ENCODE measurements at regions not wholly inside any gene's neighbourhood (a gene's known extent, or its start where the extent isn't known, plus 50 kb on each side); places are given as distances from the start of the nearest gene placed in this dataset.
"Not testable (repeated sequence)": the region's sequence is repeated elsewhere in the genome, so short reads cannot be mapped to it uniquely, and the experiment has no call there.

DNA sequence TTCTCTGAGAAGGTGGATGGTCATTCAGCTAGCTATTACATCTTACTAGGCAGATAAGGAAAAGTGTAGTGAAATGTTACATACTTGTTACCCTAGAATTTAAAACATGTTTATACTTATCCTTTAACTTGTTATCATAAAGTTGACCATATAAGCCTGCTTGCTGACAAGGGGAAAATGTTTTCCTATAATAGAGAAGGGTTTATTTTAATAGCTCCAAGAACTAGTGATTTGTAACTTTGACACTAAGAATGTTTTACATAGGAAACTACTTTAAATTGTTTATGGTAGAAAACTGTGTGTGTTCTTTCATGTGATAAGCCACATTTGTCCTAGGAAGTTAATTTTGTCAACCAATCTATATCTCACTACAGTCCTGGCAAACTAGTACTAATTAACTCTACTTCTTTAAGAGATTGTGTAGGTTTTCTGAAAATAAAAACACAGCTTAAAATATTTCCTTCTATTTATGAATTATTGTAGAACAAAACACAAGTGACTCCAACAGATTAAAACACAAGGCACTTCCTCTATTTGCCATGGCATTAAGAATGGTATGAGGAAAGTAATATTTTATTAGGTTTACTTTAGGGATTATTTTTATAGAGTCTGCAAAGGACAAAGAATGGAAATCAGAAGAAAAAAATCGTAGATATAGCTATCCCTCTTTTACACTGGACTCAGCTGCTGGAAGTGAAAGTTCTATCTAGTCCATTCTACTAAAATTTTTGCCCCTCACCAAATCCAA is 233.3 kb upstream of the NBEA start:
- H3K36me3 Mint-ChIP-seq, result no peaks in the 10 kb centered on the region
- ATAC-seq, result no peak
- no peak overlapping the region for H3K4me3 Mint-ChIP-seq
- H3K9me3 Mint-ChIP-seq, result no peaks in the 10 kb centered on the region
- H3K4me1 Mint-ChIP-seq, result no peaks in the 10 kb centered on the region
- H3K27ac Mint-ChIP-seq, result no peak overlapping the region
- no peaks in the 10 kb centered on the region for H3K27me3 Mint-ChIP-seq

DNA sequence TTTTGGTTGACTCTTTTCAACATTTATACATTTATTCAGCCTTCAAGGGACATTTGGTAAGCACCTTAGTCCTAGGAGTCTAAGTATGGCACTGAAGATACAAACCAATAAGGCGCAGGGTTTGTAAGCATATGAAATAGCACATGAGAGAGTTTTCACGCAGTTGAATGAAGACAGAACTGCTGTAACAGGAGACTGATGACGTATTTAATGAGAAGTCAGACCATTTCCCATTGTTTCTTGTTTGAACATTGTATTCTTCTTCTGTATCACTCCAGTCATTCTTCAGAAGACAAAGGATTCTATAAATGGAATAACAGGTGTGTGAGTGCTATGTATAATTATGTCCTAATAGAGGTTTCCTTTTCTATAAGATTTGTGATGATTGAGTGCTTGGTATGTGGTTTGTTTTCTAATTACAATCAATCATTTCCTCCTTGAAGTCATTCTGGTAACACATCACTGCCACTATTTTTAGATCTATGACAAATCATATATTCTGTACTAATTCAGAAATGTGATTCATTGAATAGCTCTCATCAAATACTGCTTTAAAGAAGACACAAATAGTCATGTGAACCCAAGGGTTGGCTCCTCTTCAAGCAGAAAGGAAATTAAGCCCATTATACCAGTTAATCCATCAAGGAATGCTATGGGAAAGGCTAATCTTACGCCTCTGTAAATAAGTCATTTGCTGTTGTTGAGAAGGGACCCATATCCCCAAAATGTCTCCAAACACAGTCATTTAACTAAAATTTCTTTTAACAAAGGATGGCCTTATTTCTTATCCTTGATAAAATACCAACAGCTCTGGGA is 222.8 kb upstream of the NBEA start:
- Mint-ChIP-seq H3K9me3 (peaks cover under 1% of the 10 kb centered on the region), H3K4me1 (no peaks in the 10 kb centered on the region), H3K36me3 (no peaks in the 10 kb centered on the region), H3K27ac (no peak overlapping the region), H3K27me3 (no peaks in the 10 kb centered on the region), H3K4me3 (no peak overlapping the region)
- ATAC-seq, result no peak

DNA sequence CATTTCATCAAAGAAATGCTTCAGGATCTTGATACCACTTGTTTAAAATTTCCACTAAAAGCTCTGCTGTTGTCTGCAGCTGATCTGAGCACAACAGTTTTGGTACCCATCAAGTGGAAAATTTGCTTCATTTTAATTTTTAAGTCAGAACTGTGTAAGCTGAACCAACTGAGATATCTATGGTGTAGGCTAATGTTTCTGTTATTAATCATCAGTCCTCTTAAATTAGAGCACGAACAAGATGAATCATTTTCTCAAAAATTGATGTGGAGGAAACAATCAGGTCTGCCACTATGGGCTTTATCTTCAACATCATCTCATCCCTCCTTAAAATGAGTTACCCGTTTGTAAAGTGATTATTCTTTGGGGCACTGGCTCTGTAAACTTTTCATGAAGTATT is 221.5 kb upstream of the NBEA start:
- H3K27me3 Mint-ChIP-seq, result no peaks in the 10 kb centered on the region
- H3K4me3 Mint-ChIP-seq, result no peak overlapping the region
- H3K36me3 Mint-ChIP-seq, result no peaks in the 10 kb centered on the region
- H3K9me3 Mint-ChIP-seq, result no peaks in the 10 kb centered on the region
- H3K27ac Mint-ChIP-seq, result no peak overlapping the region
- ATAC-seq, result no peak
- no peaks in the 10 kb centered on the region for H3K4me1 Mint-ChIP-seq

DNA sequence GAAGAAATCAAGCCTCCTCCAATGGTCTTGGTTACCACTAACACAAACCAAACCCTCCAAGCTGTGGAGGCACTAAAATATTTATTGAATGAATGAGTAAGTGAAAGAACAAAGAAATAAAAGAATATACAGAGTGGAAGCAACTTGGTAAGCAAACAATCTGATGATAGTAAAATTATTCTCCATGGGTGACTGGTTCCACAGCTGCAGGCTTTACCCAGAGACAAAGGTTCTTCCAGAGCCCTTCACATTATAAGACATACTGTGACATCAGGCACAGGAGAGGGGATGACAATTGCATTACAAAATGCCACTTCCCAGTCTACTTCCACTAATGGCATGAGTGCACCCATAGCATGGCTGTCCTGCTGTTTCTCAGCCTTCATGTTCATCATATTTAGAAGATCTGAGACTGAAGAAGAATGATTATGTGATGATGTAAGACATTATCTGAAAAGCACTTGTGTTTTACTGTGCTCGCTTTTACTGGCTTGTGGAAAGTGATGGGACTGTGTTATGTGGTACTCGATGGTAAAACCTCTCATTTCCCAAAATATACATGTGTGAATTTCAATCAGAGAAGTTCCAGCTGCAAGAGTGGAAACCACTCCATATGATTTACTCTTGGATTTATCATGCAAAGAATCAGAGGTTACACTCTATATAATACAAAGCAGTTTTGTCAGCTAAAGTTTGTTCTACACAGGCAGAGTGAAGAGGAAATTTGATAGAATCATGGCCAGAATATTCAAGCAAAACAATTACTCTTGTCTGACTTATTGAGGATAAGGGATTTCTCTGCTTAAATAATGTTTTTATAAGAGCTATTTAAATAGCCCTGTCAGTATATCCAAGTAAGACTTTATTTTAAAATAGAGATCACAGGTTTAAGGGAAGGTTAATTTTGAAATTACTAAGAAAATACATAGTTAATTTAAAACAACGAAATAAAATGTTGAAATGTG is 220.2 kb upstream of the NBEA start:
- Mint-ChIP-seq H3K9me3 (no peaks in the 10 kb centered on the region), H3K4me1 (no peaks in the 10 kb centered on the region), H3K4me3 (no peak overlapping the region), H3K27ac (no peak overlapping the region), H3K36me3 (no peaks in the 10 kb centered on the region), H3K27me3 (no peaks in the 10 kb centered on the region)
- no peak for ATAC-seq

DNA sequence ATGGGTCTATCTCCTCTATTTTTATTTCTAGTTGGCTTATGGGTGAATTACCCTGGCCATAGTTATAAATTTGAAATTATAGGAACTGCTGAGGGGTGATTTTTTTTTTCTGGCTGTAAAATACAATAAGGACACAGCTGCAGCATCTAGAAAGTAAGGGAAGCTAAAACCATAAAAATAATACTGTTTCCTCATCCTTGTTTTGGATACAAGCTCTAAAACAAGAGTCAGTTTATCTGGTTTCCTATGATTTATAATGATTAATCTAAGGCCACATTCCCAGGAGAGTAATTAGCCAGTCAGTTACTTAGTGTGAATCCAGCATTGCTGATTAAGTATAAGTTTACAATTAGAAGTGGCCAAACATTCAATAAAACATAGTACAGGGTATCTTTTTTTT is 219.1 kb upstream of the NBEA start:
- no peak for ATAC-seq

DNA sequence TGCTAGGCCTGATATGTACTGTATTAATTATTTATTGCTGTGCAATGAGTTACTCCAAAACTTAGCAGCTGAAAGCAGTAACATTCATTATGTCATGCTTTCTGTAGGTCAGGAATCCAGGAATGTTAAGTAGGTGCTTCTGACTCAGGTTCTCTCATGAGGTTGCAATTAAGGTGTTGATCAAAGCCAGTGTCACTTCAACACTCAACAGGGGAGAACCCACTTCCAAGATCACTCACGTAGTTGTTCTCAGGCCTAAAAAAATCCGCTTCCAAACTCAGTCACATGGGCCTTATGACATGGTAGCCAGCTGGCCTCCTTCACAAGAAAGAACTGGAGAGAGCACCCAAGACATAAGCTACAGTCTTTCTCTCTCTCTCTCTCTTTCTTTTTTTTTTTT is 211.1 kb upstream of the NBEA start:
- H3K4me3 Mint-ChIP-seq, result no peak overlapping the region
- no peak overlapping the region for H3K27ac Mint-ChIP-seq
- no peak for ATAC-seq
- H3K4me1 Mint-ChIP-seq, result no peaks in the 10 kb centered on the region
- H3K9me3 Mint-ChIP-seq, result peaks cover 3% of the 10 kb centered on the region
- no peaks in the 10 kb centered on the region for H3K36me3 Mint-ChIP-seq
- no peaks in the 10 kb centered on the region for H3K27me3 Mint-ChIP-seq

More for the DNA sequence above, 219.1 kb upstream of the NBEA start:
- no peaks in the 10 kb centered on the region for H3K9me3 Mint-ChIP-seq
- no peak overlapping the region for H3K4me3 Mint-ChIP-seq
- H3K4me1 Mint-ChIP-seq, result no peaks in the 10 kb centered on the region
- H3K27me3 Mint-ChIP-seq, result no peaks in the 10 kb centered on the region
- no peak overlapping the region for H3K27ac Mint-ChIP-seq
- no peaks in the 10 kb centered on the region for H3K36me3 Mint-ChIP-seq

DNA sequence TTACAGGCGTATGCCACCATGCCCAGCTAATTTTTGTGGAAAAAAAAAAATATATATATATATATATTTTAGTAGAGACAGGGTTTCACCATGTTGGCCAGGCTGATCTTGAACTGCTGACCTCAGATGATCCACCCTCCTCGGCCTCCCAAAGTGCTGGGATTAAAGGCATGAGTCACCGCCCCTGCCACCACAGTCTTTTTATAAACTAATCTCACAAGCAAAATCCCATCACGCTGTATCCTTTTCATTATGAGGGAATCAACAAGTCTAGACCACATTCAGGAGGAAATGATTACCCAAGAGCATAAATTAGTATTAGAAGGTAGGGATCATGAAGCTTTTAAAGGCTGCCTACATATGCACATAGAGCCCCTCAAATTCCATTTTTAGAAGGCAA is 210.6 kb upstream of the NBEA start:
- ATAC-seq, result no peak
- Mint-ChIP-seq H3K4me1 (no peaks in the 10 kb centered on the region), H3K4me3 (no peak overlapping the region), H3K27me3 (no peaks in the 10 kb centered on the region), H3K36me3 (no peaks in the 10 kb centered on the region), H3K9me3 (peaks cover 3% of the 10 kb centered on the region), H3K27ac (no peak overlapping the region)

DNA sequence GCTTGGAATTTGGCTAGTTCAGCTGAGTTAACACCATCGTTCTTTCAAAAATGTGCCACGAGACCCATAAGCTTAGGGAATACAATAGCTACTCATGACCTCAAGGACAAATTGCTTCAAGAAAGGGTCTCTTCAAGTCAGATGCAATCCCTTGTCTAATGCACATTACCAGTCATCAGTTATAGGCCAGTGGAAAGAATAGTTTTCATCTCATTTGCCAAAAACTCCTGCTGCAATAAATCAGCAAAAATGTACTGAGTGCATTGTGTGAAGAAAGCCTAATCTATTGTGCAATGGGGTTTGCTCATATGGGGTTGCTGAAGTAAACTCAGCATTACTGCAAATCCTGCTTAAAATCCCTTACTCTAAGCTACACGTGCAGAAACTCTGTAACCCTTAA is 208.3 kb upstream of the NBEA start:
- no peak for ATAC-seq
- H3K27ac Mint-ChIP-seq, result no peak overlapping the region
- H3K4me3 Mint-ChIP-seq, result no peak overlapping the region
- peaks cover 3% of the 10 kb centered on the region for H3K9me3 Mint-ChIP-seq
- no peaks in the 10 kb centered on the region for H3K4me1 Mint-ChIP-seq
- no peaks in the 10 kb centered on the region for H3K27me3 Mint-ChIP-seq
- H3K36me3 Mint-ChIP-seq, result no peaks in the 10 kb centered on the region

DNA sequence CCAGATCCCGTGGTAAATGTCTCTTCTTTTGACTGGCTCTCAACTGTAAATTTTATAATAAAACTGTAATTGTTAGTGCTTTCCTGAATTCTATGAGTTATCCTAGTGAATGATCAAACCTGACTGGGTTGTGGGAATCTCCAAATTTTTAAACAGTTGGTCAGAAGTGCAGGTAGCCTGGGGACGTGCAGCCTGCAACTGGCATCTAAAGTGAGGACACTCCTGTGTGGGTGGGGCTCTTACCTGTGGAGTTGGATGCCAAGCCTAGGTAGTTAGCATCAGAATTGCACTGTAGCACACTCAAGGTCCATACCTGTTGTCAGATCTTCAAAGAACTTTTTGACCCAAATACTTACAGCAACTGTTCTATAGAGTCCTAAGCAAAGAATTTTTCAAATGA is 207.1 kb upstream of the NBEA start:
- Mint-ChIP-seq H3K9me3 (peaks cover 3% of the 10 kb centered on the region), H3K27ac (no peak overlapping the region), H3K4me3 (no peak overlapping the region), H3K4me1 (no peaks in the 10 kb centered on the region), H3K36me3 (no peaks in the 10 kb centered on the region), H3K27me3 (no peaks in the 10 kb centered on the region)
- ATAC-seq, result no peak

DNA sequence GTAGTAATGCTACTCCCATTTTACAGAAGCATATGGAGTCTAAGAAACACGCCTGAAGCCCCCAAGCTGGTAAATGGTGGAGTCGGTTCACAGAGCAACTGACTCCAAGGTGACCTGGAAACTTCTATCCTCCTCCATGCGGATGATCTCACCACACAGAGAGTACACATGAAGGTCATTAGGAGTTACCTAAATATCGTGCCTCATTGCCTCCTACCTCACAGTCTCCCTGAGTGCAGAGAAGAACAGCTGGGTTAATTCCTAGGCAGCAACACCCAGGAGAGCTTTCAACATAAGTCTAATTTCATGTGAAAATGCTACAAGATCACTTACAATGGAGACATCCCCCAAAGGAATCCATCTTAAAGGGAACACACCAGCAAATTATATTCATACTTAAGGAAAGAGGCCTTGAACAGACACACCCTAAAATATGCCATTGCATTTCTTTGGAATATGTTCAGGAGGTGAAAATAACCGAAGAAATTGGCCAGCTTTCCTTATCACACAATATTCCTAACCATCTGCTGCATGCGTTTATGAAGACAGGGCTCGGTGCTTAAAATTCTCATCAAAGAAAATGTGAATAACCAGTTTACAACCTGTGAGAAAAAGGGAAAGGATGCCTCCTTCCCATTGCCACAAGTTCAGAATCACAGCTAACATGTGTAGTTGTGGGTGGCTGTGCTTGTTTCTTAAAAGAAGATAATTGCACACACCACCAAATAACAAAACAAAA is 203.6 kb upstream of the NBEA start:
- Mint-ChIP-seq H3K9me3 (peaks cover 3% of the 10 kb centered on the region), H3K4me1 (no peaks in the 10 kb centered on the region), H3K27me3 (no peaks in the 10 kb centered on the region), H3K36me3 (no peaks in the 10 kb centered on the region), H3K27ac (no peak overlapping the region), H3K4me3 (no peak overlapping the region)
- ATAC-seq, result no peak

DNA sequence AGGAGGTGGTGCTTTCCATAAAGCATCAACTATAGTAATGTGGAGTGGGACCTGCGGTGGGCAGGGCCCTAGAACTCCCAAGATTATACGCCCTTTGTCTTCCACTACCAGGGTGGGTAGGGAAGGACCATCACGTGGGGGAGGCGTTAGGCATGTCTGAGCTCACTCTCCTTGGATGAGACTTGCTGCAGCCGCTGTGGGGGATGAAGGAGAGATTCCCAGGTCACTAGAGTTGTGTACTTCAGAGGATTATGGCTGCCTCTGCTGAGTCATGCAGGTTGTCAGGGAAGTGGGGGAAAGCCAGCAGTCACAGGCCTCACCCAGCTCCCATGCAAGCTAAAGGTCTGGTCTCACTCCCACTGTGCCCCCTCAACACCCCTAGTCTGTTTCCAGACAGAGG is 195.0 kb upstream of the NBEA start:
- not testable (repeated sequence) for H3K36me3 Mint-ChIP-seq, H3K27ac Mint-ChIP-seq, H3K4me3 Mint-ChIP-seq, ATAC-seq, H3K4me1 Mint-ChIP-seq, H3K9me3 Mint-ChIP-seq
- peaks cover 31% of the 10 kb centered on the region for H3K27me3 Mint-ChIP-seq

DNA sequence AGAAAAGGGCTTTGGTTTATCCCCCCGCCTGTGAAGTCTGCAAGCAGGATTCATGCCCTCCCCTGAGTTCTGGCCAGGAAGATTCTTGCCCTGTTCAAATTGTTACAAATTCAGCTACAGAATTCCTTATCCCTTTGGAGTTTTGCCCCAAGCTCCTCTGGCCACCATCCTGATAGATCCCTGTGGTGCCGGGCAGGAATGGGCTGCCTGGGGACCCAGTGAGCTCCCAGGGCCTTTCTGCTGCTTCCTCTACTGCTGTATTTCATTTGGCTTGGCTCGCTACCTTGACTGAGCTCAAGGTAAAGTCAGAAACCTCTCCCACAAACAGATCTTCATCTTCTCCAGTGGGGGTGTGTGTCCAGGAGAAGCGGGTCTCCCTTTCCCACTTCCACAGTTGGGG is 194.6 kb upstream of the NBEA start:
- Mint-ChIP-seq H3K4me1 (no peaks in the 10 kb centered on the region), H3K36me3 (no peaks in the 10 kb centered on the region), H3K27ac (no peak overlapping the region), H3K9me3 (peaks cover 3% of the 10 kb centered on the region), H3K27me3 (peaks cover 31% of the 10 kb centered on the region), H3K4me3 (no peak overlapping the region)
- ATAC-seq, result no peak

DNA sequence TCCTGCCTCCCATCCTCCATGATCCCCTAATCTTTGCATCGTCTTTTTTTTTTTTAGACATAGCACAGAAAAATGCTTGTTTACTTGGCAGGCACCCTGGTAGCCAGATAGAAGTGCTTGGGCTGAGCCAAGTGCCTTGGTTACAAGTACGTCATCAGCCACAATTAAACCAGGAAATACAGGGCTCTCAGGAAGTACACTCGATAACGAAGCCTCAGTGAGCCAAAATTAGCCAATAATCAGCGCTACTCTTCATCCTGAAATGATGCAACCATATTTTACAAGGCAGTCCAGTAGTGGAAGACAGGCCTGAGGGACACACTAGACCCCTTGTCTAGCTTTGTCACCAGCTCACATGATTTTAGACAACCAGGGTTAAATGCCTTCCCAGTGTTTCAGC is 194.0 kb upstream of the NBEA start:
- no peaks in the 10 kb centered on the region for H3K4me1 Mint-ChIP-seq
- no peak for ATAC-seq
- H3K27me3 Mint-ChIP-seq, result peaks cover 31% of the 10 kb centered on the region
- H3K9me3 Mint-ChIP-seq, result peaks cover 3% of the 10 kb centered on the region
- no peak overlapping the region for H3K4me3 Mint-ChIP-seq
- H3K36me3 Mint-ChIP-seq, result no peaks in the 10 kb centered on the region
- H3K27ac Mint-ChIP-seq, result no peak overlapping the region

DNA sequence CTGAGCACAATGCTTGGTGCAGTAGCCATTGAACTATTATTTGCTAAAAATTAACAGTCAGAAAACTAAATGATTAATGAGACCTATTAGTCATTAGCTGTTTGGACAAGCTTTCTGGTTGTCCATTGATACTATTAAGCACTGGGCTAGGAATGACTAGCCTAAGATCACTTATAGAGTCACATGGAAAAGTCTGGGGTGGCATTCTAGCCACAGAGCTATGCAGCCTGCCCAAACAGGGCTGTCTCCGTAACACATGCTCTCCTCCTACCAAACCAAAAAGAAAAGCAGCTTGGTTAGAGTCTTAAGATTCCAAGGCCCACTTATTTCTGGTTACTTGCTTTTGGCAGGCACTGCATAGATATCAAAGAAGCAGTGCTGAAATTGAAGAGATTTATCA is 193.5 kb upstream of the NBEA start:
- Mint-ChIP-seq H3K27me3 (peaks cover 31% of the 10 kb centered on the region), H3K4me1 (no peaks in the 10 kb centered on the region), H3K4me3 (no peak overlapping the region), H3K36me3 (no peaks in the 10 kb centered on the region), H3K9me3 (peaks cover 3% of the 10 kb centered on the region), H3K27ac (no peak overlapping the region)
- ATAC-seq, result no peak

DNA sequence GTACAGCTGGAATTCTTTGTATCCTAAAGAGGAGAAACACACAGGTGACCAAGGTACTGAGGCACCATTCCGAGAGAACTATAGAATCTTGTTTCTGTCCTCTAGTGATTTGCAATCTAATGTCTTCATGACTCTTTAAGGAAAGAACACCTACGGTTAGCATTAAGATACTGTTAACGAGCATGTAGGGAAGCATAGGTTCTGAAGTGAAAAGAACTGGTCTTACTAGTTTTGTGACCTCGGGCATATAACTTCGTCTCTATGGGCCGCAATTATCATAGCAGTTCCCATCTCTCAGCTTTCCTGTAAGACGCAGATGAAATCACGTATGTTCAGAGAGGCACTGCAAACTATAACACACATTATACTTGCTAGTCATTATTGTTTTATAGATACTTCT is 193.0 kb upstream of the NBEA start:
- Mint-ChIP-seq H3K27me3 (peaks cover 31% of the 10 kb centered on the region), H3K27ac (no peak overlapping the region), H3K4me3 (no peak overlapping the region), H3K4me1 (no peaks in the 10 kb centered on the region), H3K36me3 (no peaks in the 10 kb centered on the region), H3K9me3 (peaks cover 3% of the 10 kb centered on the region)
- no peak for ATAC-seq
